Neural progenitor cell (in vitro differentiated cells): ENCODE measurements at regions not wholly inside any gene's neighbourhood (a gene's known extent, or its start where the extent isn't known, plus 50 kb on each side); places are given as distances from the start of the nearest gene placed in this dataset.

Experiments used
- DNase-seq: peaks from one replicate; pipeline ENCODE4 v3.0.0-alpha.2; 2016; ENCODE audit warnings: low spot score
- H2AFZ ChIP-seq: fragments of 200-600 bp; sonication (generic); replicated peaks from 2 replicates; pipeline ENCODE4 v1.6.1; 2016; ENCODE audit warnings: antibody characterized with exemption
- H3F3A ChIP-seq: fragments of 200-600 bp; sonication (generic); 2 replicates; pipeline ENCODE4 v1.6.1; 2016; ENCODE audit warnings: antibody characterized with exemption, low read depth
- H3K27ac ChIP-seq: fragments of 200-600 bp; sonication (generic); 2 replicates; pipeline ENCODE4 v1.5.1; 2016; ENCODE audit warnings: mild to moderate bottlenecking
- H3K27me3 ChIP-seq: fragments of 200-600 bp; sonication (generic); 2 replicates; pipeline ENCODE4 v1.6.1; 2016; ENCODE audit warnings: mild to moderate bottlenecking, moderate library complexity
- H3K36me3 ChIP-seq: fragments of 200-600 bp; sonication (generic); 2 replicates; pipeline ENCODE4 v1.5.1; 2016
- H3K4me1 ChIP-seq: fragments of 200-600 bp; sonication (generic); 2 replicates; pipeline ENCODE4 v1.6.1; 2016; ENCODE audit warnings: mixed run types
- H3K4me2 ChIP-seq: fragments of 200-600 bp; sonication (generic); 2 replicates; pipeline ENCODE4 v1.6.1; 2016
- H3K4me3 ChIP-seq: fragments of 200-600 bp; sonication (generic); 2 replicates; pipeline ENCODE4 v1.5.1; 2016
- H3K79me2 ChIP-seq: fragments of 200-600 bp; sonication (generic); 2 replicates; pipeline ENCODE4 v1.6.1; 2016; ENCODE audit warnings: low read depth
- H3K9ac ChIP-seq: fragments of 200-600 bp; sonication (generic); 2 replicates; pipeline ENCODE4 v1.6.1; 2016
- H3K9me3 ChIP-seq: fragments of 200-600 bp; sonication (generic); 2 replicates; pipeline ENCODE4 v1.5.1; 2016; ENCODE audit warnings: low read depth
- H4K20me1 ChIP-seq: fragments of 200-600 bp; sonication (generic); 2 replicates; pipeline ENCODE4 v1.6.1; 2016; ENCODE audit warnings: low read depth
- H3K27ac Mint-ChIP-seq: 3 replicates; pipeline ENCODE4 v1.8.0; 2021; ENCODE audit warnings: mixed read lengths
- H3K27me3 Mint-ChIP-seq: 2 replicates; pipeline ENCODE4 v1.8.0; 2022; ENCODE audit warnings: low read depth, mild to moderate bottlenecking, inconsistent platforms, moderate library complexity, mixed read lengths; ENCODE audit not compliant: insufficient read depth
- H3K36me3 Mint-ChIP-seq: 3 replicates; pipeline ENCODE4 v1.8.0; 2021; ENCODE audit warnings: mixed read lengths
- H3K4me1 Mint-ChIP-seq: 3 replicates; pipeline ENCODE4 v1.8.0; 2021; ENCODE audit warnings: mixed read lengths
- H3K4me3 Mint-ChIP-seq: 3 replicates; pipeline ENCODE4 v1.8.0; 2021; ENCODE audit warnings: mild to moderate bottlenecking, moderate library complexity, mixed read lengths
- H3K9me3 Mint-ChIP-seq: 3 replicates; pipeline ENCODE4 v1.8.0; 2020; ENCODE audit warnings: mixed read lengths
- CTCF ChIP-seq: fragments of 200-600 bp; sonication (generic); IDR thresholded peaks from 2 replicates; pipeline ENCODE4 v1.5.1; 2017; ENCODE audit warnings: antibody characterized with exemption, mild to moderate bottlenecking
- EZH2 ChIP-seq: fragments of 200-600 bp; sonication (generic); IDR thresholded peaks from 2 replicates; pipeline ENCODE4 v1.6.1; 2017; ENCODE audit warnings: antibody characterized with exemption, mild to moderate bottlenecking, moderate library complexity
- EZH2phosphoT487 ChIP-seq: fragments of 200-600 bp; sonication (generic); IDR thresholded peaks from 2 replicates; pipeline ENCODE4 v1.6.1; 2017; ENCODE audit warnings: antibody characterized with exemption

DNA sequence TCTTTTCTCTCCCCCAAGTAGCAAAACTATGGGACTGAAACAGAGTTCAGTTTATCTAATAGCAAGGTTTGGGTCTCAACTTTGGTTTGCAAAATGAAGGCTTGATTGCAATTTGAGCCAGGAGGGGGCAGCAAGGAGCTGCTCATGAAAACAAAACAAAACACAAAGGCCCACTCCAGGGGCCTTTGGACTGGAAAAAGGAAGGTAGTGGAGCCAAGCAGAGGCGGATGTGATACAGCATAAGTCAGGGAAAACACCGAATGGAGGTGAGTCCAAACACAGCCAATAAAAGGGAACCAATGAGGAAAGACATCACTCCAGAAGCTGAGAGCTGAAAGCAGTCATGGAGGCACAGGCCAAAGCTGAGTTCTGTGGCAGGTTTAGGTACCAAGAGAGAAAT is 799.7 kb upstream of the ACVR2A start:
- Histone ChIP-seq H4K20me1 (no peaks in the 10 kb centered on the region), H3K27me3 (no peaks in the 10 kb centered on the region), H2AFZ (peak overlapping the region; percentile 83), H3K9me3 (no peaks in the 10 kb centered on the region), H3K79me2 (no peaks in the 10 kb centered on the region), H3K4me2 (no peak overlapping the region), H3F3A (no peaks in the 10 kb centered on the region), H3K9ac (no peak overlapping the region), H3K4me1 (no peaks in the 10 kb centered on the region), H3K4me3 (no peak overlapping the region), H3K36me3 (no peaks in the 10 kb centered on the region), H3K27ac (no peak overlapping the region)
- H3K4me1 Mint-ChIP-seq: peaks cover 3% of the 10 kb centered on the region
- no peak overlapping the region for H3K4me3 Mint-ChIP-seq
- H3K27me3 Mint-ChIP-seq: no peaks in the 10 kb centered on the region
- H3K9me3 Mint-ChIP-seq: no peaks in the 10 kb centered on the region
- no peaks in the 10 kb centered on the region for H3K36me3 Mint-ChIP-seq
- H3K27ac Mint-ChIP-seq: peak overlapping the region; percentile 18
- peak; percentile 84 for TF ChIP-seq CTCF
- no peak for TF ChIP-seq EZH2
- DNase-seq: peak; percentile 81

DNA sequence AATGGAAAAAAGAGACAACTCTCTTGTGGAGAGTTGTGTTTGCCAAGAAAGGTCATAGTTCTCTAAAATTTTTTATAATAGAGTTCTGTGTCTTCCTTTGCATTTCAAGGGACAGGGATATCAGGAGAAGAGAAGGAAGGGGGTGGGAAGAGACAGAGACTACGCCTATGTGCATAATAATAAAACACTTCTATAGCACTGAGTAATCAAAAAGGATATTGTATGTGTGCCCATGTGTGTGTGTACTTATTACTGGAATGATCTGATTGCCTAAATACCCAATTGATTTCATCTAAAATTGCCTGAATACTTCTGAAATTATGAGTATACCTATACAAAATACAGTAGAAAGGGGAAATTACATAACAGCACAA is 803.7 kb upstream of the ACVR2A start:
- Mint-ChIP-seq H3K4me3 (no peak overlapping the region), H3K27ac (no peak overlapping the region), H3K9me3 (no peaks in the 10 kb centered on the region), H3K36me3 (no peaks in the 10 kb centered on the region), H3K27me3 (no peaks in the 10 kb centered on the region), H3K4me1 (no peaks in the 10 kb centered on the region)
- no peaks in the 10 kb centered on the region for H3K79me2 ChIP-seq
- H3F3A ChIP-seq: no peaks in the 10 kb centered on the region
- H4K20me1 ChIP-seq: no peaks in the 10 kb centered on the region
- H3K9me3 ChIP-seq: no peaks in the 10 kb centered on the region
- H3K27me3 ChIP-seq: no peaks in the 10 kb centered on the region
- H3K4me2 ChIP-seq: no peak overlapping the region
- H3K9ac ChIP-seq: no peak overlapping the region
- no peak for DNase-seq
- H3K27ac ChIP-seq: no peak overlapping the region
- H2AFZ ChIP-seq: no peak overlapping the region
- no peak for TF ChIP-seq EZH2
- no peak for TF ChIP-seq CTCF
- TF ChIP-seq EZH2phosphoT487: no peak
- no peak overlapping the region for H3K4me3 ChIP-seq
- no peaks in the 10 kb centered on the region for H3K4me1 ChIP-seq
- no peaks in the 10 kb centered on the region for H3K36me3 ChIP-seq

DNA sequence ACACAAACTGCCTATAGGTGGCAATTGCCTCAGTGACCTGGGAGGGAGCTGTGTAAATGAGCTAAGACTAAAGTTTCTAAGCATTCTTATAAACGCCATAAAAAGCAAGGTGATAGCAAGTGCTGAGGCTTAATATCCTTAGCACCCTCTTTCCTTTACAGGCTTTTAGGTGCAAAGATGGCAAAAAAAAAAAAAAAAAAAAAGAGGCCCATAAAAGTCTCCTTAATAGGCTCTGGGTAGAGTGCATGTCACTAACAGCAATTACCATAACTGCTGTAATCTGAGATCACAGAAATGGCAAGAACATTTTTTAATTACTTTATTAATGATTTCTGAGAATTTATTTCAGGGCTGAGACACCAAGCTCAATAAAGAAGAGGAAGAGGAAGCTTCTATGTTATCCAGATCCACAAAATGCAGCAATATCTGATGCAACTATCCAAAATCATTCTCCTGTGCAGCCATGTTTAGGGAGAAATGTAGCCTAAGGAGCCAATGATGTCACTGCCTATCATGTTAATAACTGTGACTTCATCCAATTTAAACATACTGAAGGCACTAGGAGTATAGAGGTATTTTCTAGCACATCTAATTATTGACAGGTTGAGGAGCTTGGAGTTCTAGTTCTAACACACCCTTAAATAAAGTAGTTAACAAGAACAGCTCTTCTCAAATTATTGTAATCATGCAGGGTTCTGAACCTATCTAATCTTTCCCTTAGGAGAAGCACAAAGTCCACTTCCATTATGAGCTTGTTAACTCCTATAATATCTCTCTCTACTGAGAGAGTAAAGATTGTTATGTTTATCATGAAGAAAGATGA is 804.3 kb upstream of the ACVR2A start:
- H3K36me3 Mint-ChIP-seq: no peaks in the 10 kb centered on the region
- no peak overlapping the region for H3K9ac ChIP-seq
- H3K27me3 ChIP-seq: no peaks in the 10 kb centered on the region
- no peaks in the 10 kb centered on the region for H4K20me1 ChIP-seq
- H3K9me3 Mint-ChIP-seq: no peaks in the 10 kb centered on the region
- no peak overlapping the region for H3K27ac ChIP-seq
- TF ChIP-seq EZH2phosphoT487: no peak
- no peak for TF ChIP-seq EZH2
- H3K4me3 Mint-ChIP-seq: no peak overlapping the region
- no peaks in the 10 kb centered on the region for H3K27me3 Mint-ChIP-seq
- H3K9me3 ChIP-seq: no peaks in the 10 kb centered on the region
- H3K4me1 Mint-ChIP-seq: no peaks in the 10 kb centered on the region
- H3K36me3 ChIP-seq: no peaks in the 10 kb centered on the region
- H3K4me1 ChIP-seq: no peaks in the 10 kb centered on the region
- no peak overlapping the region for H3K4me3 ChIP-seq
- no peak for DNase-seq
- no peak overlapping the region for H2AFZ ChIP-seq
- no peaks in the 10 kb centered on the region for H3K79me2 ChIP-seq
- H3K4me2 ChIP-seq: no peak overlapping the region
- no peak overlapping the region for H3K27ac Mint-ChIP-seq
- H3F3A ChIP-seq: no peaks in the 10 kb centered on the region

GRCh38 chr2:147037048-147037447 is 807.8 kb upstream of the ACVR2A start:
- Histone ChIP-seq H3K4me2 (no peak overlapping the region), H3K9ac (no peak overlapping the region), H3K27ac (no peak overlapping the region), H4K20me1 (no peaks in the 10 kb centered on the region), H3K36me3 (no peaks in the 10 kb centered on the region), H3K79me2 (no peaks in the 10 kb centered on the region), H2AFZ (no peak overlapping the region), H3K27me3 (no peaks in the 10 kb centered on the region), H3F3A (no peaks in the 10 kb centered on the region), H3K4me3 (no peak overlapping the region), H3K4me1 (no peaks in the 10 kb centered on the region), H3K9me3 (no peaks in the 10 kb centered on the region)
- H3K27me3 Mint-ChIP-seq: no peaks in the 10 kb centered on the region
- H3K4me3 Mint-ChIP-seq: no peak overlapping the region
- DNase-seq: no peak
- H3K4me1 Mint-ChIP-seq: no peaks in the 10 kb centered on the region
- H3K36me3 Mint-ChIP-seq: no peaks in the 10 kb centered on the region
- no peak overlapping the region for H3K27ac Mint-ChIP-seq
- TF ChIP-seq EZH2 (no peak), EZH2phosphoT487 (no peak), CTCF (no peak)
- H3K9me3 Mint-ChIP-seq: no peaks in the 10 kb centered on the region
